EL (cell line): ENCODE measurements at regions not wholly inside any gene's neighbourhood (a gene's known extent, or its start where the extent isn't known, plus 50 kb on each side); places are given as distances from the start of the nearest gene placed in this dataset.

Experiments
- DNase-seq: peaks from one replicate; pipeline ENCODE4 v3.0.0-alpha.2; 2016

DNA sequence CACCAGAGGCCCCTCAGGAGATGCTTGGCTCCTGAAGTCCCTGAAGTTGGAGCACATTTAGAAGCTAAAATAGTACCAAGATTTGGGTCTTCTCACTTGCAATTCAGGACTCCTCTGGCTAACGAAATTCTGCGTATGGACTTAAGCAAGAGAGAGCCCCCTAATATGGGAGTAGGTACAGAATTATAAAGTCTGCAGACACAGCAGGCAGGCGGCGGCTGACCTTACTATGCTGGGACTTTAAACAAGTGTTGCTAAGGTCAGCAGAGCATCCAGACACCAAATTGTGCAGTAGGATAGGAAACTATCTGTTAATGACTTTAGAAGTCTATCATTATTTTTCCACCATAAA lies 104.5 kb upstream of the PDE4B start:
- no peak for DNase-seq

DNA sequence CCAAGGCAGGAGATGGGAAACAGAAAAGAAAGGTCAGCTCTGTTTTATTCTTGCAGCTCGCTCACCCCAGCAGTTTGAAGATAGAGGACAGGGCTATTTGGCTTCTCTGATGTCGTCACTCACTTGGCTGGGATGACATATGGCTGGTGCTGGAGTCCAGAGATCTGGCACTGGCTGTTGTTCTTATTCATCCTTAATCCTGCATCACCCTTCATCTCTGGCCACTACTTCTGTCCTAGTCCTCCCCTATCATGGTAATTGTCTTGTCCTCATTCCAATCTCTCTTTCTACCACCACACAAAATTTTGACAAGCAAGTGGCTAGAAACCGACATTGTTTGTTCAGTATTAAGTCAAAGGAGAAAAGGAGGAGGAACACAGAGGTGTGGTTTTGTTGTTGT lies 103.8 kb upstream of the PDE4B start:
- no peak for DNase-seq

GRCh38 chr1:65691152-65691900 lies 101.4 kb upstream of the PDE4B start:
- no peak for DNase-seq

- DNase-seq = no peak
Measured at GRCh38 chr1:65691972-65692371, 100.7 kb upstream of the PDE4B start.

GRCh38 chr1:65694126-65694525 lies 98.6 kb upstream of the PDE4B start:
- no peak for DNase-seq

DNA sequence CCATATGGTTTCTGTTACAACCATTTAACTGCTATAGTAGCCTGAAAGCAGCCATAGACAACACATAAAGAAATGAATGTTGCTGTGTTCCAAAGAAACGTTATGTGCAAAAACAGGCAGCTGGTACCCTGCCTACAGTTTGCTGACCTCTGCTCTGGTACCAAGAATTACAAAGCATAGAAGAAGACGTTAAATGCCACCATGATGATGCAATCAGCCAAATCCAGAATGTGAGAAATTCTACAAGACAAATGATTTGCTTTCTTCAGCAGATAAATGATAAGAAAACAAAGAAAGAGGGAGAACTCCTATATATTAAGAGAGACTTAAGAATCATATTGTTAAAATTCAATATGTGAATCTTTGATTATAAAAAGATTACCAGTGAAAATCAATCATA lies 97.8 kb upstream of the PDE4B start:
- no peak for DNase-seq

- DNase-seq = no peak
Measured at GRCh38 chr1:65698590-65698989, 94.1 kb upstream of the PDE4B start.

DNA sequence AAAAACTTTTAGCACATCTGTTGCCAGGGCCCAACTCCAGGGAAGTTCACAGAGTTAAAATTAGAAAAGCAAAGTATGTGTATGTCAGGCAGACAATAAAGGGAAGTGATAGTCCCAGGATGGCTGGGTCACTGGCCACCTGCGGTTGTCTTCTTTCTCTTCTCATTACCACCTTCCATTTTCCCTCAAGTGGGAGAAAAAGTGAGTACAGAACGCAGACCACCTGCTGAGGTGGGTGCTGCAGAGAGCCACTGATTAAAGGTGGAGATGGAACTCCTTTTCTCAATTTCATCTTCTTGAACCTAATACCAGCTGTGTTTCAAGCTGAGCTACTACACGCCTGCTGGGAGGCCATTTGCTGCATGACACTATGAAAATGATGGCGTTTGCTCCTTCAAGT lies 88.8 kb upstream of the PDE4B start:
- no peak for DNase-seq

DNA sequence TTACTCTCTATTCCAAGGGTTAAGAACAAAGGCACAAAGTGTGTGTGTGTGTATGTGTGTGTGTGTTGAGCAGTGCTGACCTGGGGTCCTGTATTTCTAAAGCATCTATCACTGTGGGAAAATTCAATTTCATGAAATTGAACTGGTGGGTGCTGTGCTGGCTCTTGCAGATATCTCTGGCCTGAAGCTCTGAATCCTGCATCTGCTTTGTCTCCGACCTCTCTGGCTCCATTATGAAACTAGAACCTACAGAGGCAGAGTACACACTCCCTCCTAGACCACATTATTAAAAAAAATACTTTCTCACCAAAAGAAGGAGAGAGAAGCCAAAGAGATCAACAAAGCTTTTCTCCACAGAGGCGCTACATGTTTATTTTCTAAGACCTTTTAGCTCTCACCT lies 88.4 kb upstream of the PDE4B start:
- DNase-seq = no peak

- peak; percentile 57 for DNase-seq
Measured at GRCh38 chr1:65717815-65718454, 74.8 kb upstream of the PDE4B start.

GRCh38 chr1:65719391-65719790 lies 73.3 kb upstream of the PDE4B start:
- no peak for DNase-seq

GRCh38 chr1:65722461-65722860 lies 70.2 kb upstream of the PDE4B start:
- no peak for DNase-seq

DNA sequence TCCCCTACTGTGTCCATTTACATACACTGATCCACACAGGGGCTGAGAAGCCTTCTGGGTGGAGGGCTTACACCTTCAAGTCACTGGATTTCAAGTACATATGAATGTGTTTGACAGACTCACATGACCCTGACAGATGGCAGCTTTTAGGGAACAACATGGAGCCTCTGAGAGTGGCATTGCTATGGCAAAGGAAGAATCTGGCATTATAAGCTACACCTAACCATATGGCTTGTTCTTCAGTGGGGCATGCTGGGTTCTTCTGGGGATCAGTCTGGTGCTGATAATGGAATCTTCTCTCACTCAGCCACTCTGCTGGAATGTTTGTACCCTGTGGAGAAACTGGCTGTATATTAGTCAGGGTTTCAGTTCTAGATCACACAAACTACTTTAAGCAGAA lies 68.5 kb upstream of the PDE4B start:
- DNase-seq = no peak

DNA sequence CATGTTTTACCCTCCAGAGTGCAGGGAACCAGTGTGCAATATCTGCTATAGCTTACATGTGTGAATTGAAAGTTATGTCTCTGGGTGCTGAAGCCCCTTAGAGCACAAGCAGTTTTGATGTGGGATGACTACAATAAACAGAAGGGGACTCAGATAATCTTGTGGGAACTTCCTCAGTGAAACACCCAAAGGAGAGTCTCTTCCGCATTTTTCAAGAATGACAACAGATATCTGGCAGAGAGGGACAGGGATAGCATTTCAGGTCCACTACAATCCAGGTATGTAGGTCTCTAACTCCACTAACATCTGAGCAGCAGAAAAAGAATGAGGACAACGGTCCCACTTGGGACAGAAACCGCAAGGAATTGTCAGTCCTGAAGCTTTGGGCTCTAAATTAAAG lies 67.6 kb upstream of the PDE4B start:
- DNase-seq = no peak

DNA sequence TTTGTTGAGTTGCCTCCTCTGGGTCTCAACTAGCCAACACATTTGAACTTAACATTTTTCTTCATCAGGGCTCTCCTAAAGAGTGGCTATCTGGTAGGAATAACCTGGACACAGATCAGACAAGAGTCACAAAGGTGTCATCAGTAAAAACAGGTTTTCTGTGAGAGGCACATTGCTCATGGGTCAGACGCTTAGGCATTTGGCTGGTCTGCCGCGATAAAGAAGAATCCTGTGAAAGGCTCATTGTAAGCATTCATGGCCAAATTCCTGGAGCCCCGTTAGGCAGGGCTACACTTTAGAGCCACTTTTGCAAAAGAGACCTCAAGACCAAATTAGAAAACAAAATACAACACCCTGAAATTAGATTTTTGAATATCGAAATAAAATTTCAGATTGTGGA lies 64.2 kb upstream of the PDE4B start:
- DNase-seq = no peak

- DNase-seq = no peak
Measured at GRCh38 chr1:65729259-65729658, 63.4 kb upstream of the PDE4B start.

- DNase-seq = peak; percentile 29
Measured at GRCh38 chr1:65734979-65735378, 57.7 kb upstream of the PDE4B start.

- no peak for DNase-seq
Measured at GRCh38 chr1:65741993-65742392, 50.7 kb upstream of the PDE4B start.
